ENCODE measurements at regions not wholly inside any gene's neighbourhood (a gene's known extent, or its start where the extent isn't known, plus 50 kb on each side); places are given as distances from the start of the nearest gene placed in this dataset. TPM values are rescaled to one million over a fixed set of nuclear protein-coding genes. Genes with fewer than 3 reads are reported as not detected.

DNA sequence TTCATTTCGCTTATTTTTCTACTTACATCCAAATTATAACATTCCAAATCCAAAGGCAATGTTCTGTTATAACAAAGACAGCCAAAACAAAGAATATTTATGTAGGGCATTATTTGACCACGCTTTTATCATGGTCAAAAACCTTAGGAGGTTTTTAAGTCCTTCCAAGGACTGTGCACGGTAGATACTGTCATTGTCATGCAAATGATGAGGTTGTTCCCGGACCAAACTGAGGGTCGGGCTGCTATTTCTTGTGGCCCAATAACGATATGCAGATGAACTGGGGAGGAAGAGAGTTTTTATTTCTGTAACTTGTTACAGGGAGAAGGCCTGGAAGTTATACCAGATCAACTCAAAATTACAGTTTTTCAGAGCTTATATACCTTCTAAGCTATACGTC lies 56.6 kb upstream of the STEAP4 start:
- H3K36me3 ChIP-seq (ENCODE audit: insufficient read depth) = no peaks in the 10 kb centered on the region
- no peaks in the 10 kb centered on the region for H3K4me1 ChIP-seq (ENCODE audit: insufficient read depth)
- H3K4me3 ChIP-seq (ENCODE audit: low read depth, low read length) = no peak overlapping the region
- DNase-seq (ENCODE audit: extremely low spot score) = no peak
- H3K27ac ChIP-seq (ENCODE audit: low read depth) = no peak overlapping the region
- 89% methylated on average over 7 of the region's 7 CpGs for WGBS

GRCh38 chr7:88361357-88361756 lies 54.7 kb upstream of the STEAP4 start:
- H3K36me3 ChIP-seq (ENCODE audit: insufficient read depth) = no peaks in the 10 kb centered on the region
- no peak overlapping the region for H3K4me3 ChIP-seq (ENCODE audit: low read depth, low read length)
- DNase-seq (ENCODE audit: extremely low spot score) = no peak
- H3K27ac ChIP-seq (ENCODE audit: low read depth) = no peak overlapping the region
- H3K4me1 ChIP-seq (ENCODE audit: insufficient read depth) = no peaks in the 10 kb centered on the region
- WGBS = 70% methylated on average over 5 of the region's 5 CpGs

DNA sequence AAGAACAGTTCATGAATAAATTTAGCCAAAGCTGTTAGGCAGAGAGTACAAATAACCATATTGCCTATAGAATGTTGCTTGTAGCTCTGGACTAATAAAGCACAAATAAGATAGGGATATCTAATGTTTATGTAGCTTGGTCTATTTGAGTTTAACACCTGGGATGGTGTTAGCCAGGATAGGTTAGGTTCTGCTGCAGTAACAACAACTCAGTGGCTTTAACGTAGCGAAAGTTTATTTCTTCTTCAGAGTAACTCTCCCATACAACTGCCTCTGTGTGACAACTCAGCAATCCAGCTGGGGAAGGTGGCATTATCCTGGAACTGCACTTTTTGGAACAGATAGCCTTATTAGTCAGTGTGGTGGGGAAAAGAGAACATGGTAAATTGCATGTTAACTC lies 52.2 kb upstream of the STEAP4 start:
- 98% methylated on average over 2 of the region's 2 CpGs for WGBS
- no peak for DNase-seq (ENCODE audit: extremely low spot score)
- Histone ChIP-seq H3K27ac (ENCODE audit: low read depth) (no peak overlapping the region), H3K4me3 (ENCODE audit: low read depth, low read length) (no peak overlapping the region), H3K36me3 (ENCODE audit: insufficient read depth) (no peaks in the 10 kb centered on the region), H3K4me1 (ENCODE audit: insufficient read depth) (no peaks in the 10 kb centered on the region)

DNA sequence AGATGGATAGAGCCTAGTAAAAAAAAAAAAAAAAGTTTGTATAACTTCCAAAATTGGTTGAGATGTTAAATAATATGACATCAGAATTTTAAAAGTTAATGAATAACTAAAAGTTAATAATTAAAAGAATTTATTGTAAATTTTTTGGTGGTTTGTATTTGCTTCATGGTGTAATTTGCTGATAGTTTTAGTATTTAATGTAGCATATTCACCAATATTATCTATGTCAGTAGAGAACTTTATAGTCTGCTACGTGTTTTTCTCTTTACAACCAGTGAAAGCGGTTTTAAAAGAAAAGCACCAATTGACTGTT lies 51.8 kb upstream of the STEAP4 start:
- Histone ChIP-seq H3K36me3 (ENCODE audit: insufficient read depth) (no peaks in the 10 kb centered on the region), H3K4me3 (ENCODE audit: low read depth, low read length) (no peak overlapping the region), H3K27ac (ENCODE audit: low read depth) (no peak overlapping the region), H3K4me1 (ENCODE audit: insufficient read depth) (no peaks in the 10 kb centered on the region)
- WGBS = 87% methylated on average over 2 of the region's 2 CpGs
- DNase-seq (ENCODE audit: extremely low spot score) = no peak

DNA sequence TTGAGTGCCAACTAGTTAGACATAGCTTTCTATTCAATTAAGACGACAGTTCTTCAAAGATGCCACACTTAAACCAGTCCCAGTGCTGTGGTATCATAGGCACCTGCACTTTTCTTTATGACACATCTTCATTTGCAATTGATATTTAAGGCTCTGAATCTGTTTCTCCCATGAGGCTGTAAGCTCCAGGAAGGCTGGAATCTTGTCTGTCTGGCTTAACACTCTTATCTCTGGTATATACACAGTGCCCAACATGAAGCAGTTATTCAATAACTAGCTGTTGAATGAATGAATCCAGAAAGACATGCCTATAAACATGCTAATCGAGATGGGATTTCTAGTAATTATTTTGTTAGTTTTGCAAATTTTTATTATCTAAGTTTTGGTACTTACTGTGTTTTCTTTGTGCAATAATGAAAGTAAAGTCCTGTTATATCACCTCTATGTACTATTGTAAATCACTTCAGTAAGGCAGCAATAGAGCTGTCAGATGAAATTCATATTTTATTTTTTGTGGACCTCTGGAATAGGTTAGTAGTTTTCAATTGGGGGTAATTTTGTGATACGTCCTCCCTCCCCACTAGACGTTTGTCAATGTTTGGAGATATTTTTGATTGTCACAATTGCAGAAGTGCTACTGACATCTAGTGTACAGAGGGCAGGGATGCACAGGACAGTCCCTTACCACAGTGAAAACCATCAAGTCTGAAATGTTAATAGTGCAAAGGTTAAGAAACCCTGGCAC lies 51.3 kb upstream of the STEAP4 start:
- WGBS = 43% methylated on average over 4 of the region's 4 CpGs
- Histone ChIP-seq H3K36me3 (ENCODE audit: insufficient read depth) (no peaks in the 10 kb centered on the region), H3K4me3 (ENCODE audit: low read depth, low read length) (no peak overlapping the region), H3K4me1 (ENCODE audit: insufficient read depth) (no peaks in the 10 kb centered on the region), H3K27ac (ENCODE audit: low read depth) (no peak overlapping the region)
- DNase-seq (ENCODE audit: extremely low spot score) = no peak

GRCh38 chr7:88357294-88357693 lies 50.6 kb upstream of the STEAP4 start:
- WGBS = 68% methylated on average over 1 of the region's 1 CpG
- H3K36me3 ChIP-seq (ENCODE audit: insufficient read depth) = no peaks in the 10 kb centered on the region
- DNase-seq (ENCODE audit: extremely low spot score) = no peak

More at GRCh38 chr7:88357294-88357693, 50.6 kb upstream of the STEAP4 start:
- Histone ChIP-seq H3K4me1 (ENCODE audit: insufficient read depth) (no peaks in the 10 kb centered on the region), H3K4me3 (ENCODE audit: low read depth, low read length) (no peak overlapping the region), H3K27ac (ENCODE audit: low read depth) (no peak overlapping the region)

Small RNAs in the stretch of these regions (small RNA-seq; reads per million reads assigned to genes)
- gene EIF4A1P13 (not detected), gene RF00272 (not detected)

All from urinary bladder (tissue), 4 donors.